K562 (cell line): ENCODE measurements at regions not wholly inside any gene's neighbourhood (a gene's known extent, or its start where the extent isn't known, plus 50 kb on each side); places are given as distances from the start of the nearest gene placed in this dataset.

Experiments used
- ATAC-seq: fragments of 200-7000 bp; cut with Tn5 transposase; 3 replicates; pipeline ENCODE4 v1.9.1; 2020; ENCODE audit warnings: moderate library complexity
- BruUV-seq: library from RNA; stranded (reverse); fragments of 400-500 nt; replicated peaks from 2 replicates; lab custom pipeline; 2021; lab: Mats Ljungman, UMichigan
- CTCF ChIA-PET: fragments of 300-600 bp; formaldehyde crosslinking; extraction: SDS; loops from one replicate; lab custom pipeline; 2021; ENCODE audit warnings: low intra/inter-chr PET ratio; lab: Yijun Ruan, JAX
- POLR2A ChIA-PET: fragments of 300-600, 350-650 bp; sonication (Branson Sonifier 250); formaldehyde crosslinking; extraction: SDS; loops from one replicate; lab custom pipeline; 2021; ENCODE audit warnings: antibody characterized with exemption, inconsistent platforms; lab: Yijun Ruan, JAX
- DNase-seq, 4 experiments: peaks; one replicate each; pipeline versions ENCODE4 v3.0.0 to v3.0.0-alpha.2; 2011 to 2018; ENCODE audit warnings: low spot score in 3 of 4, mixed read lengths in 3 of 4; ENCODE audit errors: extremely low read depth in 1 of 4
- FAIRE-seq: peaks from 2 replicates; lab custom pipeline; 2011; peaks lifted over from hg19 to GRCh38; lab: Jason Lieb, UNC
- H2AFZ ChIP-seq: 2 replicates; pipeline ENCODE4 v1.6.0; 2011; ENCODE audit warnings: low read depth, low read length, control low read depth, inconsistent platforms
- H3K27ac ChIP-seq: fragments of 200-600 bp; 3 replicates; pipeline ENCODE4 v1.8.0; 2011; ENCODE audit warnings: low read depth, mild to moderate bottlenecking, control low read depth, inconsistent platforms, low read length, moderate library complexity, mixed read lengths; ENCODE audit errors: extremely low read depth
- H3K27me3 ChIP-seq, 2 experiments: fragments of 300-600 bp in 1 of 2; 2 replicates in 1 of 2; 3 replicates in 1 of 2; pipeline versions ENCODE4 v1.6.0 to v1.8.0; 2011; ENCODE audit warnings: inconsistent platforms in 2 of 2, low read length in 2 of 2, mild to moderate bottlenecking in 1 of 2, mixed read lengths in 1 of 2, moderate library complexity in 1 of 2; ENCODE audit not compliant: control insufficient read depth in 2 of 2, insufficient read depth in 2 of 2
- H3K36me3 ChIP-seq: fragments of 300-600 bp; 3 replicates; pipeline ENCODE4 v1.8.0; 2011; ENCODE audit warnings: mild to moderate bottlenecking, low read length, inconsistent platforms; ENCODE audit not compliant: control insufficient read depth, insufficient read depth
- H3K4me1 ChIP-seq, 2 experiments: fragments of 200-600 bp in 1 of 2; replicated peaks in 1 of 2; 2 replicates in 1 of 2; 3 replicates in 1 of 2; pipeline versions ENCODE4 v1.5.1 to v1.8.0; 2011; ENCODE audit warnings: inconsistent platforms in 2 of 2, low read length in 2 of 2, mild to moderate bottlenecking in 1 of 2, mixed read lengths in 1 of 2, moderate library complexity in 1 of 2; ENCODE audit not compliant: control insufficient read depth in 2 of 2, insufficient read depth in 2 of 2
- H3K4me2 ChIP-seq: 2 replicates; pipeline ENCODE4 v1.6.1; 2011; ENCODE audit warnings: low read length, control low read depth, inconsistent platforms, mixed read lengths; ENCODE audit not compliant: insufficient read depth
- H3K4me3 ChIP-seq: fragments of 200-600 bp; sonication (generic), shearing (Covaris generic); 2 replicates; pipeline ENCODE4 v1.5.1; 2016; ENCODE audit warnings: control low read depth, inconsistent platforms
- H3K79me2 ChIP-seq: fragments of 200-600 bp; 3 replicates; pipeline ENCODE4 v1.8.0; 2011; ENCODE audit warnings: low read length, inconsistent platforms; ENCODE audit not compliant: control insufficient read depth, insufficient read depth
- H3K9ac ChIP-seq, 2 experiments: 2 replicates each; pipeline versions ENCODE4 v1.6.0 to v1.6.1; 2011; ENCODE audit warnings: low read depth in 2 of 2, low read length in 2 of 2, control low read depth in 1 of 2, inconsistent platforms in 1 of 2, mild to moderate bottlenecking in 1 of 2, mixed read lengths in 1 of 2; ENCODE audit not compliant: insufficient read depth in 1 of 2
- H3K9me1 ChIP-seq: one replicate; pipeline ENCODE4 v1.6.0; 2011; ENCODE audit warnings: inconsistent platforms, mild to moderate bottlenecking, low read length, moderate library complexity; ENCODE audit not compliant: control insufficient read depth, insufficient read depth
- H3K9me3 ChIP-seq: replicated peaks from 2 replicates; pipeline ENCODE4 v1.5.1; 2011; ENCODE audit warnings: low read depth, low read length, inconsistent platforms; ENCODE audit not compliant: control insufficient read depth, insufficient read depth
- H4K20me1 ChIP-seq: replicated peaks from 2 replicates; pipeline ENCODE4 v1.6.1; 2011; ENCODE audit warnings: low read length, inconsistent platforms, mixed read lengths; ENCODE audit not compliant: control insufficient read depth, insufficient read depth
- NCOA2 ChIP-seq, 2 experiments: fragments of 450-650 bp; IDR thresholded peaks; 2 replicates each; pipeline ENCODE4 v1.6.1; 2018; ENCODE audit warnings: mild to moderate bottlenecking in 2 of 2, moderate library complexity in 1 of 2; ENCODE audit not compliant: partially characterized antibody in 2 of 2
- NFIX ChIP-seq: fragments of 250-450 bp; sonication (Bioruptor Pico); IDR thresholded peaks from 2 replicates; pipeline ENCODE4 v1.4.0; 2020; ENCODE audit warnings: low read depth, mild to moderate bottlenecking, moderate library complexity
- RAD21 ChIP-seq, 2 experiments: fragments of 250-450 bp in 1 of 2; fragments of 450-650 bp in 1 of 2; sonication (Bioruptor Pico) in 1 of 2; formaldehyde crosslinking in 1 of 2; IDR thresholded peaks in 1 of 2; conservative IDR thresholded peaks in 1 of 2; 2 replicates each; pipeline versions ENCODE4 v1.4.0 to v1.8.0; 2020 to 2022; ENCODE audit warnings: mild to moderate bottlenecking in 2 of 2, moderate library complexity in 1 of 2
- SRSF3 ChIP-seq: fragments of 200-400 bp; formaldehyde crosslinking; IDR thresholded peaks from 2 replicates; pipeline ENCODE4 v1.6.1; 2016; ENCODE audit warnings: mild to moderate bottlenecking, low read length, moderate library complexity; ENCODE audit not compliant: insufficient read depth
- ZNF282 ChIP-seq: sonication (generic); formaldehyde crosslinking; IDR thresholded peaks from 2 replicates; pipeline ENCODE4 v1.8.1; 2023; ENCODE audit warnings: missing genetic modification reagents
- WGBS: fragments of 100-300 bp; shearing (Covaris generic); methylation state at CpG from one replicate; pipeline ENCODE4 v1.1.6; 2016; ENCODE audit warnings: low coverage, mixed read lengths; ENCODE audit not compliant: insufficient coverage; ENCODE audit errors: missing lambda C conversion rate; 5-methylcytosine and 5-hydroxymethylcytosine counted together
- in situ Hi-C: fragments of 300-500 bp; cut with MboI; formaldehyde crosslinking; loops from 4 replicates; pipeline ENCODE4 v1.15.0; 2018; ENCODE audit warnings: inconsistent platforms, mixed read lengths
- intact Hi-C: fragments of 100-400 bp; cut with micrococcal nuclease; formaldehyde crosslinking; loops from 2 replicates; pipeline ENCODE4 v1.14.2; 2022
- TF ChIP-seq, protein P1 (sequence below): fragments of 250-450 bp; sonication (Bioruptor Pico); IDR thresholded peaks from 2 replicates; pipeline ENCODE4 v1.4.0; 2020; ENCODE audit warnings: borderline replicate concordance
- TF ChIP-seq, protein P2 (sequence below): fragments of 250-450 bp; sonication (Bioruptor Pico); IDR thresholded peaks from 2 replicates; pipeline ENCODE4 v1.4.0; 2020; ENCODE audit warnings: mild to moderate bottlenecking, moderate library complexity, borderline replicate concordance

GRCh38 chr11:36945384-36945783 lies 347.3 kb upstream of the RAG2 start:
- ChIA-PET POLR2A (no interaction called here), CTCF (no interaction called here)
- no TSS peak for BruUV-seq
- Histone ChIP-seq H3K27me3 (no peaks in the 10 kb centered on the region), H3K4me2 (no peak overlapping the region), H3K9me3 (no peaks in the 10 kb centered on the region), H3K9ac (no peak overlapping the region), H3K27ac (no peak overlapping the region), H2AFZ (no peak overlapping the region), H3K4me1 (no peaks in the 10 kb centered on the region), H3K79me2 (no peaks in the 10 kb centered on the region), H4K20me1 (no peaks in the 10 kb centered on the region), H3K36me3 (no peaks in the 10 kb centered on the region), H3K4me3 (no peak overlapping the region), H3K9me1 (no peaks in the 10 kb centered on the region)
- DNase-seq (no peak), ATAC-seq (no peak), FAIRE-seq (no peak)
- in situ Hi-C loops (no loop called here), intact Hi-C loops (no loop called here)
- 0% methylated on average over 3 of the region's 3 CpGs for WGBS
- TF ChIP-seq SRSF3 (no peak), RAD21 (CRISPR knock-in tag; conservative IDR thresholded peaks at IDR 0.05 in 1 of 2, IDR thresholded peaks at IDR 0.05 in 1 of 2) (0 out of 4 replicates have a peak, but pooled peaks of 1 of the 2 experiments have one; percentile 7), NFIX (CRISPR knock-in tag) (no peak), ZNF282 (CRISPR knock-in tag) (no peak), NCOA2 (IDR thresholded peaks at IDR 0.05; ENCODE audit: partially characterized antibody in 2 of 2) (no peak)
- TF ChIP-seq, protein P1, sequence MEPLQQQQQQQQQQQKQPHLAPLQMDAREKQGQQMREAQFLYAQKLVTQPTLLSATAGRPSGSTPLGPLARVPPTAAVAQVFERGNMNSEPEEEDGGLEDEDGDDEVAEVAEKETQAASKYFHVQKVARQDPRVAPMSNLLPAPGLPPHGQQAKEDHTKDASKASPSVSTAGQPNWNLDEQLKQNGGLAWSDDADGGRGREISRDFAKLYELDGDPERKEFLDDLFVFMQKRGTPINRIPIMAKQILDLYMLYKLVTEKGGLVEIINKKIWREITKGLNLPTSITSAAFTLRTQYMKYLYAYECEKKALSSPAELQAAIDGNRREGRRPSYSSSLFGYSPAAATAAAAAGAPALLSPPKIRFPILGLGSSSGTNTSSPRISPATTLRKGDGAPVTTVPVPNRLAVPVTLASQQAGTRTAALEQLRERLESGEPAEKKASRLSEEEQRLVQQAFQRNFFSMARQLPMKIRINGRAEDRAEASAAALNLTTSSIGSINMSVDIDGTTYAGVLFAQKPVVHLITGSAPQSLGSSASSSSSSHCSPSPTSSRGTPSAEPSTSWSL (CRISPR knock-in tag) = no peak
- TF ChIP-seq, protein P2, sequence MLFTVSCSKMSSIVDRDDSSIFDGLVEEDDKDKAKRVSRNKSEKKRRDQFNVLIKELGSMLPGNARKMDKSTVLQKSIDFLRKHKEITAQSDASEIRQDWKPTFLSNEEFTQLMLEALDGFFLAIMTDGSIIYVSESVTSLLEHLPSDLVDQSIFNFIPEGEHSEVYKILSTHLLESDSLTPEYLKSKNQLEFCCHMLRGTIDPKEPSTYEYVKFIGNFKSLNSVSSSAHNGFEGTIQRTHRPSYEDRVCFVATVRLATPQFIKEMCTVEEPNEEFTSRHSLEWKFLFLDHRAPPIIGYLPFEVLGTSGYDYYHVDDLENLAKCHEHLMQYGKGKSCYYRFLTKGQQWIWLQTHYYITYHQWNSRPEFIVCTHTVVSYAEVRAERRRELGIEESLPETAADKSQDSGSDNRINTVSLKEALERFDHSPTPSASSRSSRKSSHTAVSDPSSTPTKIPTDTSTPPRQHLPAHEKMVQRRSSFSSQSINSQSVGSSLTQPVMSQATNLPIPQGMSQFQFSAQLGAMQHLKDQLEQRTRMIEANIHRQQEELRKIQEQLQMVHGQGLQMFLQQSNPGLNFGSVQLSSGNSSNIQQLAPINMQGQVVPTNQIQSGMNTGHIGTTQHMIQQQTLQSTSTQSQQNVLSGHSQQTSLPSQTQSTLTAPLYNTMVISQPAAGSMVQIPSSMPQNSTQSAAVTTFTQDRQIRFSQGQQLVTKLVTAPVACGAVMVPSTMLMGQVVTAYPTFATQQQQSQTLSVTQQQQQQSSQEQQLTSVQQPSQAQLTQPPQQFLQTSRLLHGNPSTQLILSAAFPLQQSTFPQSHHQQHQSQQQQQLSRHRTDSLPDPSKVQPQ = no peak
